Lung (tissue), 11 donors: ENCODE measurements at regions not wholly inside any gene's neighbourhood (a gene's known extent, or its start where the extent isn't known, plus 50 kb on each side); places are given as distances from the start of the nearest gene placed in this dataset.
"Not testable (repeated sequence)": the region's sequence is repeated elsewhere in the genome, so short reads cannot be mapped to it uniquely, and the experiment has no call there.

Source experiments
- ATAC-seq: fragments of 200-7000 bp; cut with Tn5 transposase; one replicate; pipeline ENCODE4 v1.9.1; 2020; ENCODE audit warnings: moderate number of reproducible peaks; ENCODE audit not compliant: insufficient read depth, low FRiP score
- DNase-seq, 3 donors: peaks; one replicate each; pipeline ENCODE4 v3.0.0-alpha.2; 2013 to 2017
- H3K27ac ChIP-seq, 2 donors: one replicate each; pipeline ENCODE4 v1.5.1; 2013; ENCODE audit warnings: mild to moderate bottlenecking in 2 of 2, moderate library complexity in 2 of 2, control low read depth in 1 of 2, inconsistent platforms in 1 of 2, low read depth in 1 of 2, low read length in 1 of 2
- H3K27me3 ChIP-seq, 3 donors: one replicate each; pipeline ENCODE4 v1.5.1; 2013; ENCODE audit warnings: low read length in 2 of 3; ENCODE audit not compliant: control insufficient read depth in 3 of 3, insufficient read depth in 3 of 3
- H3K36me3 ChIP-seq, 4 donors: one replicate each; pipeline ENCODE4 v1.5.1; 2013; ENCODE audit warnings: low read length in 4 of 4, mild to moderate bottlenecking in 1 of 4, moderate library complexity in 1 of 4; ENCODE audit not compliant: control insufficient read depth in 4 of 4, insufficient read depth in 4 of 4
- H3K4me1 ChIP-seq, 5 donors: one replicate each; pipeline ENCODE4 v1.5.1; 2013; ENCODE audit warnings: low read length in 5 of 5, mild to moderate bottlenecking in 2 of 5, moderate library complexity in 1 of 5; ENCODE audit not compliant: control insufficient read depth in 5 of 5, insufficient read depth in 5 of 5
- H3K4me3 ChIP-seq: one replicate; pipeline ENCODE4 v1.5.1; 2013; ENCODE audit warnings: mild to moderate bottlenecking, control low read depth, moderate library complexity
- H3K9ac ChIP-seq, 2 donors: one replicate each; pipeline ENCODE4 v1.5.1; 2013; ENCODE audit warnings: low read length in 2 of 2, control low read depth in 1 of 2; ENCODE audit not compliant: insufficient read depth in 1 of 2
- H3K9me3 ChIP-seq, 4 donors: one replicate each; pipeline ENCODE4 v1.5.1; 2013; ENCODE audit warnings: low read length in 3 of 4, mild to moderate bottlenecking in 1 of 4, moderate library complexity in 1 of 4; ENCODE audit not compliant: control insufficient read depth in 4 of 4, insufficient read depth in 3 of 4
- WGBS, 2 donors: extraction: QIAGEN DNeasy Blood & Tissue Kit; methylation state at CpG; one replicate each; pipeline ENCODE4 v1.1.7; 2013; 5-methylcytosine and 5-hydroxymethylcytosine counted together
- TF ChIP-seq, protein P1 (sequence below): IDR thresholded peaks from 2 replicates; pipeline ENCODE4 v1.5.1; 2012; ENCODE audit warnings: mild to moderate bottlenecking; ENCODE audit errors: control extremely low read depth, extremely low read depth
- donor health status: control.
- donor health status: control.
- donor health status: Bipolar disorder and iron deficiency.
- donor health status: healthy.
- donor health status: DM: yes; HTN: yes; CAD: no.

DNA sequence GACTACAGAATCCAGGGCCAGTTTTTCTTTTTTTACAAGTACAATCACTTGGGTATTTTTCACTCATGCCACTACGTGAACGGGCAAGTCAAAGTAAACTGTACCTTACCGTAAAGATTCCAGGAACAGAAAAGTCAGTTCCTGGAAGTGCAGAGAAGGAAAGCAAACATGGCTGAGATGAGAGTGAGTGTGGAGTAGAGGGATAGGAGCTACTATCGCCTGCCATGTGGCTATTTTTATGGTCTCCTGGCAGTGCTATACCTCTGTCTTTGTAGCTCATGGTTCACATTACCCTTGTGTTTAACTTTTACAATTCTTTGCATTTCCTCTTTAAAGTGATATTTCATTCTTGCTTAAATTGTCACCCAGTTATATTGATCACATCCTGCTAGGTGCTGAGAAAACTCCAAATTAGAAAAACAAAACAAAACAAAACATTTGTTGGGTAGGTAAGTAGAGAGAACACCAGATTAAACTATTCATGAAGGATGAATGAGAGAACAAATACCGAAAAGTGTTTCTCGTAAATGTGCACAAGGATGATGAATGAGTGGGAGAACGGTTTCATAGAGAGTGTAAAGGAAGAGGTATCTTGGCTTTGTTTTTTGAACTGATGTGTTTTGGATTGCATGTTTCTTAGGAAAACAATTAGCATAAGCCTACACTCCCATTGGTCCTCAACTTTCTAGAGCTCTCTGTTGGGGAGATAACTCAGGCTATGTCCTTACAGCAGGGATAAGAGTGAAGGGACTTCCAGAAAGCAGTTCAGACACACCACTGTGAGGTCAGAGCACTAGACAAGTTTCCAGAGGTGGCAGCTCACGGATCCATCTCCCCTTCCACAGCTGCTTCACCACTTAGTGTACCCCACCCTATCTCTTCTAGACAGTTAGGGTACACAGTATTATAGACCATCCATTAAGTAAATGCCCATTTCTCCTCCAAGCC is 163.7 kb downstream of the IPO8 start:
- no peak for DNase-seq
- no peak for ATAC-seq
- H3K4me1 ChIP-seq, result peaks cover 0 to 5% (median 0%) of the 10 kb centered on the region in 5 donors
- TF ChIP-seq, protein P1, sequence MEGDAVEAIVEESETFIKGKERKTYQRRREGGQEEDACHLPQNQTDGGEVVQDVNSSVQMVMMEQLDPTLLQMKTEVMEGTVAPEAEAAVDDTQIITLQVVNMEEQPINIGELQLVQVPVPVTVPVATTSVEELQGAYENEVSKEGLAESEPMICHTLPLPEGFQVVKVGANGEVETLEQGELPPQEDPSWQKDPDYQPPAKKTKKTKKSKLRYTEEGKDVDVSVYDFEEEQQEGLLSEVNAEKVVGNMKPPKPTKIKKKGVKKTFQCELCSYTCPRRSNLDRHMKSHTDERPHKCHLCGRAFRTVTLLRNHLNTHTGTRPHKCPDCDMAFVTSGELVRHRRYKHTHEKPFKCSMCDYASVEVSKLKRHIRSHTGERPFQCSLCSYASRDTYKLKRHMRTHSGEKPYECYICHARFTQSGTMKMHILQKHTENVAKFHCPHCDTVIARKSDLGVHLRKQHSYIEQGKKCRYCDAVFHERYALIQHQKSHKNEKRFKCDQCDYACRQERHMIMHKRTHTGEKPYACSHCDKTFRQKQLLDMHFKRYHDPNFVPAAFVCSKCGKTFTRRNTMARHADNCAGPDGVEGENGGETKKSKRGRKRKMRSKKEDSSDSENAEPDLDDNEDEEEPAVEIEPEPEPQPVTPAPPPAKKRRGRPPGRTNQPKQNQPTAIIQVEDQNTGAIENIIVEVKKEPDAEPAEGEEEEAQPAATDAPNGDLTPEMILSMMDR, result no peak
- H3K27ac ChIP-seq, result no peak overlapping the region
- H3K9me3 ChIP-seq, result no peaks in the 10 kb centered on the region
- no peak overlapping the region for H3K9ac ChIP-seq
- no peak overlapping the region for H3K4me3 ChIP-seq
- H3K36me3 ChIP-seq, result no peaks in the 10 kb centered on the region
- no peaks in the 10 kb centered on the region for H3K27me3 ChIP-seq
- WGBS, 2 donors, result 72 to 86% methylated on average over 8 of the region's 8 CpGs

DNA sequence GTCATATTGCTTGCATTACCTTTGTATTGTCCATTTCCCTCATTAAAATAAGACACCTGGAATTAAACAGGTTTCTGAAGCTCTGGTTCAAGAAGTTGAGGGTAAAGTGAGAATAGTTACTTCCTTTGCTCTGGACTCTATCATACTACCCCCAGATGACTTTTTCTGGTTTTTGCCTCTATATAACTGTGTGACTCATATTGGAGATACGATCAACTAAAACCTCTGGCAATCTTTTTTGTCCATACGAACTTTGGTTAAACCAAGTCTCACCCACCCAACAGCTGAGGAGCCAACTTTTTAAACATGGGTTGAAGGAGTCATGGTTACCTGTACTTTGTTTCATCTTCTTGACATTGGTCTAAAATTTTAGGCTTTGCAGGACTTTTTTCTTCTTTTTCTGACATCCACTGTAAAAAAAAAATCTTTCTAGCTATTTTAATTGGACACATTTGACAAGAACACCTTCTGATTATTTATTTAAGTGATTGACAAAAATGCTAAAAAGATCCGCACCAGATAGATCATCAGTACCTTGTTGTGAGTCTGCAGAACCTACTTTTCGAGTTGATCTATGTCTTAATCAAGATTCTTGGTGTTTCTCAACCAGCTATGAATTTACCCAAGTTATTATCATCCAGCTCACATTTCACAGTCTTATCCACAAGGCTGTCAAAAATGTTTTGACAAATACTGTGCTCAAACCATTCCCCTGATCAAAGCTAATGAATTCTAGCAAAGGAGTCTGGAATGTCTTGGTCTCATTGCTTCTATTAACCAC is 166.0 kb downstream of the IPO8 start:
- Histone ChIP-seq H3K9ac (no peak overlapping the region), H3K4me3 (no peak overlapping the region), H3K36me3 (no peaks in the 10 kb centered on the region), H3K9me3 (no peaks in the 10 kb centered on the region), H3K4me1 (no peaks in the 10 kb centered on the region), H3K27me3 (no peaks in the 10 kb centered on the region), H3K27ac (no peak overlapping the region)
- TF ChIP-seq, protein P1, result no peak
- ATAC-seq (no peak), DNase-seq (no peak)
- WGBS, 2 donors, result 84 to 86% methylated on average over 4 of the region's 4 CpGs

- DNase-seq, result no peak
- peaks cover 0 to 4% (median 0%) of the 10 kb centered on the region in 4 donors for H3K9me3 ChIP-seq
- WGBS, 2 donors, result 49 to 54% methylated on average over 4 of the region's 4 CpGs
- H3K9ac ChIP-seq, result no peak overlapping the region
- TF ChIP-seq, protein P1, result no peak
- no peak overlapping the region for H3K27ac ChIP-seq
- no peaks in the 10 kb centered on the region for H3K27me3 ChIP-seq
- H3K4me3 ChIP-seq, result no peak overlapping the region
- H3K4me1 ChIP-seq, result no peaks in the 10 kb centered on the region
- no peak for ATAC-seq
- H3K36me3 ChIP-seq, result no peaks in the 10 kb centered on the region
Observed at GRCh38 chr12:30525171-30525570, 170.5 kb downstream of the IPO8 start.

DNA sequence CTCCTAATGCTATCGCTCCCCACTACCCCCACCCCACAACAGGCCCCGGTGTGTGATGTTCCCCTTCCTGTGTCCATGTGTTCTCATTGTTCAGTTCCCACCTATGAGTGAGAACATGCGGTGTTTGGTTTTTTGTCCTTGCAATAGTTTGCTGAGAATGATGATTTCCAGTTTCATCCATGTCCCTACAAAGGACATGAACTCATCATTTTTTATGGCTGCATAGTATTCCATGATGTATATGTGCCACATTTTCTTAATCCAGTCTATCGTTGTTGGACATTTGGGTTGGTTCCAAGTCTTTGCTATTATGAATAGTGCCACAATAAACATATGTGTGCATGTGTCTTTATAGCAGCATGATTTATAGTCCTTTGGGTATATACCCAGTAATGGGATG is 175.4 kb downstream of the IPO8 start:
- not testable (repeated sequence) for H3K4me3 ChIP-seq, H3K9me3 ChIP-seq, DNase-seq, ATAC-seq, H3K27ac ChIP-seq, H3K36me3 ChIP-seq, H3K27me3 ChIP-seq, H3K4me1 ChIP-seq, H3K9ac ChIP-seq
- 50 to 60% methylated on average over 2 to 3 of the region's 4 CpGs for WGBS, 2 donors
